Parathyroid adenoma (tissue), 2 donors: ENCODE measurements at regions not wholly inside any gene's neighbourhood (a gene's known extent, or its start where the extent isn't known, plus 50 kb on each side); places are given as distances from the start of the nearest gene placed in this dataset.

Experiments used
- H2AFZ ChIP-seq: fragments of 300-600 bp; sonication (generic); one replicate; pipeline ENCODE4 v1.7.0; 2017; ENCODE audit warnings: antibody characterized with exemption, mild to moderate bottlenecking
- H3K27ac ChIP-seq: fragments of 300-600 bp; sonication (generic); one replicate; pipeline ENCODE4 v1.7.0; 2017
- H3K27me3 ChIP-seq: fragments of 300-600 bp; sonication (generic); one replicate; pipeline ENCODE4 v1.7.0; 2017; ENCODE audit warnings: low read length; ENCODE audit not compliant: control insufficient read depth, insufficient read depth
- H3K36me3 ChIP-seq: fragments of 300-600 bp; sonication (generic); one replicate; pipeline ENCODE4 v1.7.0; 2017; ENCODE audit warnings: low read length; ENCODE audit not compliant: control insufficient read depth, insufficient read depth
- H3K4me1 ChIP-seq: fragments of 300-600 bp; sonication (generic); one replicate; pipeline ENCODE4 v1.7.0; 2017; ENCODE audit warnings: control low read depth
- H3K4me2 ChIP-seq: fragments of 300-600 bp; sonication (generic); one replicate; pipeline ENCODE4 v1.7.0; 2017; ENCODE audit warnings: low read length
- H3K4me3 ChIP-seq: fragments of 300-600 bp; sonication (generic); one replicate; pipeline ENCODE4 v1.7.0; 2017; ENCODE audit warnings: low read depth, low read length
- H3K79me2 ChIP-seq: fragments of 300-600 bp; sonication (generic); one replicate; pipeline ENCODE4 v1.7.0; 2017; ENCODE audit warnings: control low read depth
- H3K9ac ChIP-seq: fragments of 300-600 bp; sonication (generic); one replicate; pipeline ENCODE4 v1.7.0; 2017; ENCODE audit warnings: mild to moderate bottlenecking
- H3K9me3 ChIP-seq: fragments of 300-600 bp; sonication (generic); one replicate; pipeline ENCODE4 v1.7.0; 2017; ENCODE audit warnings: low read length; ENCODE audit not compliant: control insufficient read depth
- TF ChIP-seq, protein P1 (sequence below): fragments of 300-600 bp; sonication (generic); IDR thresholded peaks from one replicate; pipeline ENCODE4 v1.7.0; 2017; ENCODE audit warnings: antibody characterized with exemption, mild to moderate bottlenecking
- donor health status: primary hyperparathyroidism.

DNA sequence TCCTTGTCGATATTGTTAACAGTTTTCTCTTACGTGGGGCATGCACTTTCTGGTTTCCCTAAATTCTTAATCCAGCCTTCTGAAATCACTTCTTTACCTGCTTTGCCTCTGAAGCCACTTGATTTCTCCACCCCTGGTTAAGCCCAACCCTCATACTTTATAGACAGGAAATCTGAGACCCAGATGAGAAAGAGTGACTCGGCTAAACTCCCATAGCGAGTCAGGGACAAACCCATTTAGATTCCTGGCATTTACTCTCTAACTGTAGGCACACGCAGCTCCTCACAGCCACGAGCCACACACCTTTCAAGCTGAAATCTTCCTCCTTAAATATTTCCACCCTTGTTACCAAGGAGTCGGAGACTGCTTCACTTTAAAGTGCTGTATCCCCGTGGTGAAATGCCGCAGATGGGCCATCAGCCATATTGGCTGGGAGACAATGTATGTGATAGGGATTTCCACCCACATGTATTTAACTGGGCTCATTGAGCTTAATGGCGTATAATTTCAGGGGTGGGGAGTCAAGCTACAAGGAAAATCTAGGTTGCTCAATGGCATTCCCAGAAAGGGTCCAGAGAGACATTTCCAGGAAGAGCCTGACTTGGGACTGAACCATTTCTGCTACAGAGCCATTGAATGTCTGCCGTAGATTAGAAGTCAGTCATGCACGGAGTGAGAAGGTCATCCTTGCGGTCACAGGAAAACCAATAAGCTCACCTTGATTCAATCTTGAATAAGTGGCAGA, 49.9 kb upstream of the GRK3 start:
- H3K4me3 ChIP-seq, result no peak overlapping the region
- H3K4me2 ChIP-seq, result no peak overlapping the region
- H3K27ac ChIP-seq, result no peak overlapping the region
- TF ChIP-seq, protein P1, sequence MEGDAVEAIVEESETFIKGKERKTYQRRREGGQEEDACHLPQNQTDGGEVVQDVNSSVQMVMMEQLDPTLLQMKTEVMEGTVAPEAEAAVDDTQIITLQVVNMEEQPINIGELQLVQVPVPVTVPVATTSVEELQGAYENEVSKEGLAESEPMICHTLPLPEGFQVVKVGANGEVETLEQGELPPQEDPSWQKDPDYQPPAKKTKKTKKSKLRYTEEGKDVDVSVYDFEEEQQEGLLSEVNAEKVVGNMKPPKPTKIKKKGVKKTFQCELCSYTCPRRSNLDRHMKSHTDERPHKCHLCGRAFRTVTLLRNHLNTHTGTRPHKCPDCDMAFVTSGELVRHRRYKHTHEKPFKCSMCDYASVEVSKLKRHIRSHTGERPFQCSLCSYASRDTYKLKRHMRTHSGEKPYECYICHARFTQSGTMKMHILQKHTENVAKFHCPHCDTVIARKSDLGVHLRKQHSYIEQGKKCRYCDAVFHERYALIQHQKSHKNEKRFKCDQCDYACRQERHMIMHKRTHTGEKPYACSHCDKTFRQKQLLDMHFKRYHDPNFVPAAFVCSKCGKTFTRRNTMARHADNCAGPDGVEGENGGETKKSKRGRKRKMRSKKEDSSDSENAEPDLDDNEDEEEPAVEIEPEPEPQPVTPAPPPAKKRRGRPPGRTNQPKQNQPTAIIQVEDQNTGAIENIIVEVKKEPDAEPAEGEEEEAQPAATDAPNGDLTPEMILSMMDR, result no peak
- no peaks in the 10 kb centered on the region for H3K27me3 ChIP-seq
- no peaks in the 10 kb centered on the region for H3K4me1 ChIP-seq
- no peaks in the 10 kb centered on the region for H3K79me2 ChIP-seq
- no peaks in the 10 kb centered on the region for H3K36me3 ChIP-seq
- H3K9ac ChIP-seq, result no peak overlapping the region
- H2AFZ ChIP-seq, result no peak overlapping the region
- no peaks in the 10 kb centered on the region for H3K9me3 ChIP-seq
